Endodermal cell (in vitro differentiated cells): ENCODE measurements at regions not wholly inside any gene's neighbourhood (a gene's known extent, or its start where the extent isn't known, plus 50 kb on each side); places are given as distances from the start of the nearest gene placed in this dataset.

Experiments
- DNase-seq: peaks from one replicate; pipeline ENCODE4 v3.0.0-alpha.2; 2017
- H3K27ac ChIP-seq: 2 replicates; pipeline ENCODE4 v1.5.1; 2013; ENCODE audit warnings: mild to moderate bottlenecking, low read depth, low read length, moderate library complexity
- H3K27me3 ChIP-seq: 2 replicates; pipeline ENCODE4 v1.6.1; 2013; ENCODE audit warnings: mild to moderate bottlenecking, low read length, moderate library complexity; ENCODE audit not compliant: insufficient read depth, control insufficient read depth, poor library complexity, severe bottlenecking
- H3K36me3 ChIP-seq: 2 replicates; pipeline ENCODE4 v1.7.0; 2013; ENCODE audit warnings: mild to moderate bottlenecking, low read length, moderate library complexity; ENCODE audit not compliant: control insufficient read depth, insufficient read depth
- H3K4me1 ChIP-seq: one replicate; pipeline ENCODE4 v1.7.0; 2013; ENCODE audit warnings: low read length; ENCODE audit not compliant: control insufficient read depth, insufficient read depth
- H3K4me3 ChIP-seq: 2 replicates; pipeline ENCODE4 v1.5.1; 2013; ENCODE audit warnings: mild to moderate bottlenecking, low read length, moderate library complexity
- H3K9ac ChIP-seq: 2 replicates; pipeline ENCODE4 v1.6.1; 2013; ENCODE audit warnings: mild to moderate bottlenecking, low read length, moderate library complexity; ENCODE audit not compliant: poor library complexity, severe bottlenecking; ENCODE audit errors: extremely low read depth
- H3K9me3 ChIP-seq: 2 replicates; pipeline ENCODE4 v1.6.1; 2013; ENCODE audit warnings: mild to moderate bottlenecking, low read length, moderate library complexity; ENCODE audit not compliant: control insufficient read depth
- H3K27ac Mint-ChIP-seq: 2 replicates; pipeline ENCODE4 v1.8.0; 2020; ENCODE audit warnings: mixed read lengths
- H3K27me3 Mint-ChIP-seq: 2 replicates; pipeline ENCODE4 v1.8.0; 2021; ENCODE audit warnings: mild to moderate bottlenecking, mixed read lengths; ENCODE audit not compliant: insufficient read depth
- H3K36me3 Mint-ChIP-seq: 2 replicates; pipeline ENCODE4 v1.8.0; 2020; ENCODE audit warnings: low read depth, mixed read lengths
- H3K4me1 Mint-ChIP-seq: 2 replicates; pipeline ENCODE4 v1.8.0; 2020; ENCODE audit warnings: mixed read lengths
- H3K4me3 Mint-ChIP-seq: 2 replicates; pipeline ENCODE4 v1.8.0; 2020; ENCODE audit warnings: mild to moderate bottlenecking, moderate library complexity, mixed read lengths
- H3K9me3 Mint-ChIP-seq: 2 replicates; pipeline ENCODE4 v1.8.0; 2020; ENCODE audit warnings: mild to moderate bottlenecking, mixed read lengths
- CTCF ChIP-seq: fragments of 200-600 bp; sonication (generic); conservative IDR thresholded peaks from 2 replicates; pipeline ENCODE4 v1.5.0; 2021; ENCODE audit warnings: antibody characterized with exemption, mild to moderate bottlenecking
- WGBS, 2 experiments: methylation state at CpG; one replicate each; pipeline versions ENCODE4 v1.1.5 to v1.1.7; 2013; ENCODE audit warnings: missing lambda C conversion rate in 2 of 2, mixed read lengths in 1 of 2; ENCODE audit not compliant: insufficient coverage in 1 of 2, insufficient read length in 1 of 2; 5-methylcytosine and 5-hydroxymethylcytosine counted together

- H3K4me3 ChIP-seq: no peak overlapping the region
- H3K9ac ChIP-seq: no peak overlapping the region
- no peaks in the 10 kb centered on the region for H3K9me3 Mint-ChIP-seq
- peaks cover 82% of the 10 kb centered on the region for H3K36me3 ChIP-seq
- no peak overlapping the region for H3K27ac Mint-ChIP-seq
- H3K4me1 ChIP-seq: no peaks in the 10 kb centered on the region
- no peaks in the 10 kb centered on the region for H3K9me3 ChIP-seq
- H3K4me3 Mint-ChIP-seq: no peak overlapping the region
- no peak for DNase-seq
- TF ChIP-seq CTCF: no peak
- no peaks in the 10 kb centered on the region for H3K4me1 Mint-ChIP-seq
- H3K36me3 Mint-ChIP-seq: peaks cover 85% of the 10 kb centered on the region
- no peaks in the 10 kb centered on the region for H3K27me3 ChIP-seq
- H3K27me3 Mint-ChIP-seq: no peaks in the 10 kb centered on the region
- WGBS, 2 experiments: 94 to 97% methylated on average over 11 to 14 of the region's 14 CpGs
- H3K27ac ChIP-seq: no peak overlapping the region
Measured at GRCh38 chr14:71734076-71734475, 198.2 kb upstream of the RGS6 start.

- Mint-ChIP-seq H3K27me3 (no peaks in the 10 kb centered on the region), H3K4me3 (no peak overlapping the region), H3K27ac (no peak overlapping the region), H3K4me1 (peaks cover 3% of the 10 kb centered on the region), H3K9me3 (no peaks in the 10 kb centered on the region), H3K36me3 (peaks cover 83% of the 10 kb centered on the region)
- 98 to 100% methylated on average over 2 of the region's 2 CpGs for WGBS, 2 experiments
- Histone ChIP-seq H3K4me1 (no peaks in the 10 kb centered on the region), H3K4me3 (no peak overlapping the region), H3K36me3 (peaks cover 79% of the 10 kb centered on the region), H3K27ac (no peak overlapping the region), H3K27me3 (no peaks in the 10 kb centered on the region), H3K9me3 (no peaks in the 10 kb centered on the region), H3K9ac (no peak overlapping the region)
- no peak for DNase-seq
- no peak for TF ChIP-seq CTCF
Measured at GRCh38 chr14:71734885-71735284, 197.3 kb upstream of the RGS6 start.

- DNase-seq: no peak
- Mint-ChIP-seq H3K36me3 (peaks cover 63% of the 10 kb centered on the region), H3K9me3 (no peaks in the 10 kb centered on the region), H3K4me3 (no peak overlapping the region), H3K27ac (no peak overlapping the region), H3K27me3 (no peaks in the 10 kb centered on the region), H3K4me1 (peaks cover 3% of the 10 kb centered on the region)
- H3K9ac ChIP-seq: no peak overlapping the region
- H3K4me1 ChIP-seq: no peaks in the 10 kb centered on the region
- TF ChIP-seq CTCF: no peak
- H3K9me3 ChIP-seq: no peaks in the 10 kb centered on the region
- H3K36me3 ChIP-seq: peaks cover 51% of the 10 kb centered on the region
- no peak overlapping the region for H3K4me3 ChIP-seq
- H3K27ac ChIP-seq: no peak overlapping the region
- H3K27me3 ChIP-seq: no peaks in the 10 kb centered on the region
- WGBS, 2 experiments: 83 to 89% methylated on average over 2 to 3 of the region's 3 CpGs
Measured at GRCh38 chr14:71737760-71738159, 194.5 kb upstream of the RGS6 start.
